Myocyte (in vitro differentiated cells): ENCODE measurements at regions not wholly inside any gene's neighbourhood (a gene's known extent, or its start where the extent isn't known, plus 50 kb on each side); places are given as distances from the start of the nearest gene placed in this dataset.

Experiments used
- DNase-seq: peaks from one replicate; pipeline ENCODE4 v3.0.0-alpha.2; 2012; ENCODE audit warnings: low read depth

GRCh38 chr3:161990036-161990435 is 493.4 kb downstream of the OTOL1 start:
- DNase-seq, result no peak

GRCh38 chr3:161991901-161992540 is 495.4 kb downstream of the OTOL1 start:
- no peak for DNase-seq

DNA sequence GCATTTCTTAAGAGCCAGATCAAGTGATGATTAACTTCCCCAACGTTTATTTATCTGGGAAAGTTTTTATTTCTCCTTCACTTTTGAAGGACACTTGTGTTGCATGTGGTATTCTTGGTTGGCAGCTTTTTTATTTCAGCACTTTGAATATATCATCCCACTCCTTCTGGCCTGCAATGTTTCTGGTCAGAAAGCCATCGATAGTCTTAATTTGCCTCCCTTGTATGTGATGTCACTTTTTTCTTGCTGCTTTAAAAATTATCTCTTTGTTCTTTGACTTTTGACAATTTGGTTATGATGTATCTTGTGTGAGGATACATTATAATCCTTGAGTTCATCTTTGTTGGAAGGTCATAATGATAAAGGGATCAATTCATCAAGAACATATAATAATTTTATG is 503.2 kb downstream of the OTOL1 start:
- no peak for DNase-seq

GRCh38 chr3:162007722-162008121 is 511.1 kb downstream of the OTOL1 start:
- DNase-seq, result no peak

- no peak for DNase-seq
These were observed 516.0 kb downstream of the OTOL1 start for GRCh38 chr3:162012633-162013032.

DNA sequence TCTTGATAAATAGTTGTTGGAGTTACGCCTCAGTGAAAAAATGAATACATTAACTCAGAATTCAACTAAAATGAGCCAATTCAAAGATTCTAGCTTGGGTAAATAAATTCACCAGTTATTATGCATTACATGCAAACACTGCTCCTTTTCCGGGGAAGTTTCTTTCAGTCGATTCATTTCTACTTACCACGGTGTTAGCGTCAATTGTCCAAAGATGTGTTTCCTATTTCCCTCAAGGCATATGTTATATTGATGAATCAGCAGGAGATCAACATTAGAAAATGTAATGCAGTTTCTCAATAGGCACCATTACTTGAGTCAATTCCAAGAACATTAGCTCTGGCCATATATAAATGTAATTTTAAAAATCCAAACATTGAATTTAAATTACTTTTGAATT is 517.7 kb downstream of the OTOL1 start:
- DNase-seq, result no peak

DNA sequence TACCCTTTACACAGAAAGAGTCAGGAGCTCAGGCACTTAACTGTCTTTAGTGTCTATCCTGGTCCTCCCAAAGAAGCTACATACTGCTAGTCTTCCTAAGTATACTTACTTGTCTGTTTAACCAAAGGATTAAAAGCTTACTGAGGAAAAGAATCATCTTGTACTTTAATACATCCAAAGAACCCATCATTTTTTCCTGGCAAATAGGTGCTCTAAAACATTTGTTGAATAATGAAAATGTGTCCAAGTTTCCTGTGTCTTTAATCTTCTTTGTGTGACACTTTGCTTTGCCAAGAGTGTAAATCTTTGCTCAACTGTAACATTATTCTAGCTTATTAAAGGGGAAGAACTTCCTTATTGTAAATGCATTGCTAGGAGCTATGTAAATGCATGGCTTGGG is 519.2 kb downstream of the OTOL1 start:
- no peak for DNase-seq

DNA sequence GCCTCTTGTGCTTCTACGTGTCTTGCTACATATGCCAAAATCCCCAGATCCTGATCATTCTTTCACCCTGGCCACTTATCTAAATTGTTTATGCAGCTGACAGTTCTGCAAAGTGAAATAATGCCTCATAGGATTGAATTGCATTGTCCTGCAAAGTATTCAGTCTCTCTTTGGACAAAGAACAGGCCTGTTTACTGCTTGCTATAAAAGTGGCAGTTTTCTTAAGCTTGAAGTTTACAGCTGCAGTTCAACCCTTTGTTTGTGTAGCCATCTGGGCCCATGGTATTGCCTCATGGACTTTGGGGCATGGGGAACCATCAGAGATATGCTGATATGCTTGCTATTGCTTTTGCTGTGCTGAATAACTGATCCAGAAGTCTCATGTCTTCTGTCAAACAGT is 523.2 kb downstream of the OTOL1 start:
- no peak for DNase-seq

DNA sequence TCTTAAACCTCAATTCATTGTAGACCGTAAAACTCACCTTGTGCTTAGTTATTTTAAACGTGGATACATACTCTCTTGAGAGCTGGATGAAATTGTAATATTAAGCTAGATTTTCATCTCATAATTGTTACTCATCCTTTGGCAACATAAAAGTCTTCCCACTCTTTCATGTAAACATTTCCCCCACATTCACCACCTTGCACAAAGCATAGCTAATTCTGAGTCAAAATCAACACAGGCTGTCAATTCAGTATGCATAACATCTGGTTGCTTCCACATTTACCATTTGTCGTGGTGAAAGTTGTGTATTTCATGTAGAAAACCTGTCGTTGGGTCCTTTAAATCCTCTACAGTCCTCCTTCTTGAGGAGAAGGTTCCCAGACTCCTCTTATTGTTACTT is 524.6 kb downstream of the OTOL1 start:
- no peak for DNase-seq

DNA sequence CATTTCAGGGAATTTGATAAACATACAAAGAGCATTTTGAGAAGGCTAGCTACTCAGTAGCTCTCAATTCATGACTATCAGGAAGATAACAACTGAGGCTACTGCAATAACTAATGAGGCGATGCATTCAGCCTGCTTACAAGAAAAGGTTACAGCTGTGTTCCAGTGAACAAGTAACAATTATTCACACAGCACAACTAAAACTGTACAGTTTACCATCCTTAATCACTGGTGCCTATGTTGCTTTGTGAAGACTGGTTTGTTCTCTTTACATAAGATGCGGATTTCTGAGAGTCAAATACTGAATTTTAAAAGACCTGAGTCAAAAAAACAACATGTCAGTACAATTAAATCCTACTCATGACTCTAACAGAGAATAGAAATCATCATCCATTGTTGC is 526.3 kb downstream of the OTOL1 start:
- DNase-seq, result no peak

- DNase-seq, result no peak
These were observed 533.1 kb downstream of the OTOL1 start for GRCh38 chr3:162029736-162030135.

DNA sequence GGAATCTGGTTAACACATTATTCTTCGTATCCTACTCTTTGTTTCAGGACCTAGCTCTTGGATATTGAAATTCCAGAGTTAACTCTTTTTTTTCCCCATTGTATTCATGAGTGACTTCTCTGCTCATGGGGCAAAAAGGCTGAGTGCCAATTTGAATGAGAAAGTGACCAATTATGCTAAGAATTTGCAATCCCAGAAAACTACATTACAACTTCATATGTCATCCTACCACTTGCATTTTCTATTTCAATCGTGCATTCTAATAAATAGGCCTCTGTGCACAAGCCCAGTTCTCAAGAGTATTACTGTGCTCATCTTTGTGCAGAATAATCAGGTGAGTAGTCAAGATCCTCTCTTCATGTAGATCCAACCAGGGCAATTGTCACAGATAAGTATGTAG is 537.8 kb downstream of the OTOL1 start:
- peak; percentile 18 for DNase-seq

GRCh38 chr3:162041622-162042021 is 545.0 kb downstream of the OTOL1 start:
- no peak for DNase-seq

GRCh38 chr3:162052636-162053035 is 556.0 kb downstream of the OTOL1 start:
- DNase-seq, result no peak

GRCh38 chr3:162072656-162073164 is 576.1 kb downstream of the OTOL1 start:
- no peak for DNase-seq

DNA sequence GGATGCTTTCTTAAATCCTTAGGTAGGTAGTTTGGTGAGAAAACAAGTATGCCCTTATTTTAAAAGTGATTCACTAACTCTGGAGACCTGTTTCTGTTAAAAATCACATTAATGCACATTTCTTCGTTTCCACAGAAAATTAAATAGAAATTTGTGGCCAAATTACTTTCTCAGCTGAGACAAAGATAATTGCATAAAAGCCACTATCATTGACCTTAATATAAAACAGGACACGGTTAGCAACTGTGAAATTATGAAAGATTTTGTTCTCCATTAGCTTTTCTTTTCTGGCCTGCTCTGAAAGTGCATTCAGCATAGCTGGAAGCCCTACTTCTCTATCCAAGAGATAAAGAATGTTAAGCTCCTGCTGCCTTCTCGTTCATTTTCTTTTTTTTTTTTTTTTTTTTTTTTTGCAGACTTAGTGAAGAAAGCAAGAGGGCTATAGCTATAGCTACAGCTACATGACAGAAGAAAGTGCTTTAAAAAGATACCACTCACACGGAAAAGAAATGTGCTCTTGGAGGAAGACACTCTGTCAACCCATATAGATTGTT is 576.9 kb downstream of the OTOL1 start:
- no peak for DNase-seq

DNA sequence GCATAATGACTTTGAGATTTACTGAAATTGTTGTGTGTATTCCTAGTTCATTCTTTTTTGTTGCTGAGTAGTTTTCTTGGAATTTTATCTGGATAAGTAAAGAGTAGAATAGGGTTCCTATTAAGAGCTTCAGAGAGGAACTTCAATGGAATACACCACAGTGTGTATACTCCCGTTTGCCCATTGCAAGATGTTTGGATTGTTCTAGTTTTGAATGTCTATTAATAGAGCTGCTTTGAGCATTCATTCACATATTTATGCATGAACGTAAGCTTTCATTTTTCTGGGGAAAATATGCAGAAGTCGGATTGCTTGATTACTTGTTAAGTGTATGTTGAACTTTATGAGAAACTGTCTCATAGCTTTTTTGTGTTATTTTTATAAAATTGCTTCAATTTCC is 580.5 kb downstream of the OTOL1 start:
- no peak for DNase-seq

- no peak for DNase-seq
These were observed 585.9 kb downstream of the OTOL1 start for GRCh38 chr3:162082516-162082915.

GRCh38 chr3:162087361-162087760 is 590.8 kb downstream of the OTOL1 start:
- DNase-seq, result no peak

DNA sequence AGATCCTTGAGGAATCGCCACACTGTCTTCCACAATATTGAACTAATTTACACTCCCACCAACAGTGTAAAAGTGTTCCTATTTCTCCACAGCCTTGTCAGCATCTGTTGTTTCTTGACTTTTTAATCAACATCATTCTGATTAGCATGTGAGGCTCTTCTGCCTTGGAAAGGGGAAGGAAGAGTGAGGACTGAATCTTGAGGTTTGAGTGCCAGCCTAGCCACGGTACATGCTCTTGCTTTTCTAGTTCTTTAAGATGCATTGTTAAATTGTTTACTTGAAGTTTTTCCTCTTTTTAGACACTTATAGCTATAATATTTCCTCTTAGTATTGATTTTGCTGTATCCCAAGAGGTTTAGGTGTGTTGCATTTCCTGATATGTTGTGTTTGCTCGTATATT is 596.1 kb downstream of the OTOL1 start:
- no peak for DNase-seq

DNA sequence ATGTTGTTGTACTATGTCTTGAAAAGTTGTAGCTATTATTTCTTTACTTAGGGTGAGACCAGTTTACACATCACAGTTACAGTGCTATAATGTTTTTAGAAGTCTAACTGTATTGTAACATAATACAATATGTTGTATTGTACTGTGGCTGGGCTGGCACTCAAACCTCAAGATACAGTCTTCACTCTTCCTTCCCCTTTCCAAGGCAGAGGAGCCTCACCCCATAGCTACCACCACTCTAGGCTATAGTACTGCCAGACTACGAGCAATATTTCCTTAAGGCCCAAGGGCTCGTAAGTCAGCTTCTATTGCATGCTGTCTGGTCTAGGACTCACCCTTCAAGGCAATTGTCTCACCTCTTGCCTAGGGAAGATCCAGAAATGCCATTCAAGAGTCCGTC is 597.7 kb downstream of the OTOL1 start:
- DNase-seq, result no peak

DNA sequence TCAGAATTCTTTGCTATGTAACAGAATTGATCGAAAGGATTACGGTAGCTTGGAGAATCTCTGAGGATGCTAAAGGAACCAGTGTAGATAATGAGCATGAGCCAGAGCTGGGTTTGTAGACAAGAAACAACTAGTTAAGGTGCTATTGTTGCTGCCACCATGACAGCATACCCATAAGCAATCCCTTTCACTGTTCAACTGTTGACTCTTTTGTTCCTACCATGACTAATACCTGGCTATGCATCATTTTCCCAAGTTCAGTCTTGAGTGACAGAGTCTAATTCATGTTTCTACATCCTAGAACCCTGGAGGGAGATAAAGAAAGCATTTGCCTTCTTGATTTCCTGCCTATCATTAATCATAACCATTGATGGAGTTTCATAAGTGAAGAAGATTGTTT is 600.3 kb downstream of the OTOL1 start:
- DNase-seq, result no peak

- DNase-seq, result no peak
These were observed 607.2 kb downstream of the OTOL1 start for GRCh38 chr3:162103808-162104207.
